ENCODE measurements at regions not wholly inside any gene's neighbourhood (a gene's known extent, or its start where the extent isn't known, plus 50 kb on each side); places are given as distances from the start of the nearest gene placed in this dataset.

- Histone ChIP-seq H3K9me1 (ENCODE audit: control insufficient read depth, insufficient read depth, low read length) (no peaks in the 10 kb centered on the region), H3K79me2 (ENCODE audit: control insufficient read depth, insufficient read depth, low read length) (no peaks in the 10 kb centered on the region), H3K27ac (ENCODE audit: extremely low read depth, low read depth, low read length) (no peak overlapping the region), H3K36me3 (ENCODE audit: control insufficient read depth, insufficient read depth, low read length) (no peaks in the 10 kb centered on the region), H2AFZ (ENCODE audit: low read depth, low read length) (no peak overlapping the region), H3K4me1 (replicated peaks in 1 of 2; ENCODE audit: control insufficient read depth in 2 of 2, insufficient read depth in 2 of 2, low read length in 2 of 2) (no peaks in the 10 kb centered on the region), H3K4me3 (no peak overlapping the region), H3K9me3 (replicated peaks; ENCODE audit: control insufficient read depth, insufficient read depth, low read depth, low read length) (no peaks in the 10 kb centered on the region), H3K9ac (ENCODE audit: insufficient read depth in 1 of 2, low read depth in 2 of 2, low read length in 2 of 2) (no peak overlapping the region), H3K27me3 (ENCODE audit: control insufficient read depth in 2 of 2, insufficient read depth in 2 of 2, low read length in 2 of 2) (no peaks in the 10 kb centered on the region), H4K20me1 (replicated peaks; ENCODE audit: control insufficient read depth, insufficient read depth, low read length) (no peaks in the 10 kb centered on the region), H3K4me2 (ENCODE audit: insufficient read depth, low read length) (no peak overlapping the region)
- in situ Hi-C loops (cut with MboI) = no loop called here
- no peak for ATAC-seq
- intact Hi-C loops (cut with micrococcal nuclease) = no loop called here
- no peak for FAIRE-seq
- no peak for DNase-seq (ENCODE audit: extremely low read depth in 1 of 4, low spot score in 3 of 4)
- CTCF ChIA-PET (ENCODE audit: low intra/inter-chr PET ratio) = no interaction called here
- POLR2A ChIA-PET = no interaction called here
- no peak for TF ChIP-seq ATF4 (CRISPR knock-in tag; IDR thresholded peaks at IDR 0.05)
- TF ChIP-seq ETS1 (conservative IDR thresholded peaks at IDR 0.05; ENCODE audit: control insufficient read depth, low read depth, low read length) = no peak
- TF ChIP-seq ZFP91 (CRISPR knock-in tag; IDR thresholded peaks at IDR 0.05) = no peak
- no peak for TF ChIP-seq E2F4 (CRISPR knock-in tag; IDR thresholded peaks at IDR 0.05; ENCODE audit: low read depth)
- TF ChIP-seq TFE3 (CRISPR knock-in tag; IDR thresholded peaks at IDR 0.05) = no peak
- no peak for TF ChIP-seq CHAMP1 (IDR thresholded peaks at IDR 0.05)
- no TSS peak for BruUV-seq (replicated peaks)
Measured at GRCh38 chr3:109213321-109213720, 76.8 kb downstream of the C3orf85 start.
